CD4-positive, alpha-beta T cell treated with Interleukin-4 for 4 hours (primary cell): ENCODE measurements at regions not wholly inside any gene's neighbourhood (a gene's known extent, or its start where the extent isn't known, plus 50 kb on each side); places are given as distances from the start of the nearest gene placed in this dataset.

Experiments
- DNase-seq: peaks from one replicate; pipeline ENCODE4 v3.0.0-alpha.2; 2020

GRCh38 chr5:89008291-89008690 is 125.3 kb upstream of the MEF2C start:
- no peak for DNase-seq

- DNase-seq, result no peak
Observed at GRCh38 chr5:89005990-89006389, 123.0 kb upstream of the MEF2C start.

DNA sequence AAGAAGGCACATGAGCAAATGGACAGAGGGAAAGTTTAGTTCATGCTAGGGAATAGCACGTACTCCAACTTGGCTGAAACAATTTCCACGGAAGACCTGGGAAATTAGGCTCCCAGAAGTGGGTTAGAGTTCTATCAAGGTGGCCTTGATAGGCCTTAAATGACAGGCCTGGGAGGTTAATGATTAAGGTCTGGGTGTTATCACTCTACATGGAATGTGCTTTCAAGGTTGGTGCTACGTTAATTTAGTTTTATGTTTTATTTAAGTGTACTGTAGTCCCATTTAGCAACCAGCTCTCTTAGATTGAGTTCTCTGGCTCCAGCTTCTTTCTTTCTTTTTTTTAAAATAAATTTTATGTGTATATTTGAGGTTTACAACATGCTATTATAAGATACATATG is 121.4 kb upstream of the MEF2C start:
- no peak for DNase-seq

DNA sequence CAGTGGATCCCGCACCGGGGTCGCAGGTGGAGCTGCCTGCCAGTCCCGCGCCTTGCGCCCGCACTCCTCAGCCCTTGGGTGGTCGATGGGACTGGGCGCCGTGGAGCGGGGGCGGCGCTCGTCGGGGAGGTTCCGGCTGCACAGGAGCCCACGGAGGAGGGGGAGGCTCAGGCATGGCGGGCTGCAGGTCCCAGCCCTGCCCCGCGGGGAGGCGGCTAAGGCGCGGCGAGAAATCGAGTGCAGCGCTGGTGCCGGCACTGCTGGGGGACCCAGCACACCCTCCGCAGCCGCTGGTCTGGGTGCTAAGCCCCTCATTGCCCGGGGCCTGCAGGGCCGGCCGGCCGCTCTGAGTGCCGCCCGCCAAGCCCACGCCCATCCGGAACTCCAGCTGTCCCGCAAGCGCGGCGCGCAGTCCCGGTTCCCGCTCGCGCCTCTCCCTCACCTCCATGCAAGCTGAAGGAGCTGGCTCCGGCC is 120.6 kb upstream of the MEF2C start:
- no peak for DNase-seq

- DNase-seq, result no peak
Observed at GRCh38 chr5:88999853-89000252, 116.9 kb upstream of the MEF2C start.

DNA sequence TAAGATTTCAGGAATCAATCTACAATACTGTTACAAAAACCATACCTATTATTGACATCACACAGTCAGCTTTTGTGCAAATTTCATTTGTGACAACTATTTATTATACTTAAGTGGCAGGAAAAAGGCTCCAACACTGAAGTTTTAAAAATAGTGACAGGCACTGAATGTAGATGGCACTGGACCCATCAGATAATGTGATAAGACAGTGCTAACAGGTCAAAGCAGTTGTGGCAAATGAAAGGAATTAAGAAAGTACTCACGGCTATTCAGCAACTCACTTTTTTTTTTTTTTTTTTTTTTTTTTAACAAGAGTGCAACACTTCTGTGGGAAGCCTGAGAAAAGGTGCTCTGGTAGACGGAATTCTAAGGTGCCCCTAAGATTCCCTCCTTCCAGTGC is 115.0 kb upstream of the MEF2C start:
- DNase-seq, result no peak

- no peak for DNase-seq
Observed at GRCh38 chr5:88984040-88984439, 101.1 kb upstream of the MEF2C start.

GRCh38 chr5:88979726-88980125 is 96.7 kb upstream of the MEF2C start:
- DNase-seq, result no peak

- no peak for DNase-seq
Observed at GRCh38 chr5:88979244-88979643, 96.3 kb upstream of the MEF2C start.

GRCh38 chr5:88976914-88977313 is 93.9 kb upstream of the MEF2C start:
- no peak for DNase-seq

DNA sequence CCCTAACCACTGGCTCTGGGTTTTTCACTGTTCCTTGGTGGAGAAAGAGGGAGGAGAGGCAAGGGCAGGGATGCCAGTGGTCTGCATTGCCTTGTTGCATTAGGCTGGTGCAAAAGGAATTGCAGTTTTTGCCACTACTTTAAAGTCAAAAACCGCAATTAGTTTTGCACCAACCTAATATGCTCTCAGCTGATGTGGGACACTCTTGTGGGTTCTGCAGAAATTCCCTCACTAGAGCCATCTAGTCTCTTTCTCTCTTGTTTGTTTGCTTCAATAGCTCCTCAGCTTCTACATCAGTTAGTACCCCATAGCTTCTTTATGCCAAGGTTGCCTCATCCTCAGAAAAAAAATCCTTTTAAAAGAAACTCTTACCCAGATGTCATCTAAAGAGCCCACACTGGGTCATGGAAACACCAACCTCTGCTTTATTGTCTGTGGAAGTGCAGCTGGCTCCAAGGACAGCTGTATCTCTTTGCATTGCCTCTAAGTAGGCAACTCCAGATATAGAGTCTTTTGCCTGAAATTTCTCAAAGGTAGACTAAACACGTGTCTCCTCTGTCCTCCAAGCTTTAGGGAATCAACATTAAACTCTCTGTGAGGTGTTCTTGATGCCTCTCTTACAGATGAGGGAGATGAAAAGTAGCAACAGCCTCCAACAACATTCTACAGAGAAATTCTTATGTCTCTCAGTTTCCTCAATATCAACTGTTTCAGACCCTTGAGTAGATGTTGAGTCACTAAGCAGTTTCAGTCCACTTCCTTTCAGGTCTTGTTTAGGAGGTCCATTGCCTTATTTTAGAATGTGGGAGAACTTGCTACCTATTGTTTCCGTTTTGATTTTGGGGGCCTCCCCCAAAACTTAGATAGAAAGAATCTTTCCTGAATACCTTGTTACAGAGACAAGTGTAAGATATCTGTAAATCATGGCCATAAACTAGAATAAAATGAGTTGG is 84.9 kb upstream of the MEF2C start:
- DNase-seq, result no peak

DNA sequence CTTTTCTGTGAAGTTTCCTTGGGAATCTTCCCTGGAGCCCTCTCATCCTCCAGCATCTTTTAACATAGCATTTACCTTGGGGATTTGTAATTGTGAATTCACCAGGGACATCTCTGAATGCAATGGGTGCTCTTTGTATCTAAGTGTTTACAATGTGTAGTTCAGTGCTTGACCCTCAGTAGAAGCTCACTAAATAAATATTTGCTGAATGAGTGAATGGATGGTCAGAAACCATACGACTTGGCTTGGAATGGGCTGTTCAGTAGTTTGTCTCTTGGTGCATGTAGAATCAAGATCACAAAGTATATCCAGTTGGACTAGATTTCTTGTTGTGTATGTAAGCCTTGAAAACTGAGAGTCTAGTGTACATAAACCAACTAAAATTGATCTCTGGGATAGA is 81.8 kb upstream of the MEF2C start:
- DNase-seq, result no peak

GRCh38 chr5:88957013-88957412 is 74.0 kb upstream of the MEF2C start:
- no peak for DNase-seq

GRCh38 chr5:88956416-88956815 is 73.4 kb upstream of the MEF2C start:
- no peak for DNase-seq

DNA sequence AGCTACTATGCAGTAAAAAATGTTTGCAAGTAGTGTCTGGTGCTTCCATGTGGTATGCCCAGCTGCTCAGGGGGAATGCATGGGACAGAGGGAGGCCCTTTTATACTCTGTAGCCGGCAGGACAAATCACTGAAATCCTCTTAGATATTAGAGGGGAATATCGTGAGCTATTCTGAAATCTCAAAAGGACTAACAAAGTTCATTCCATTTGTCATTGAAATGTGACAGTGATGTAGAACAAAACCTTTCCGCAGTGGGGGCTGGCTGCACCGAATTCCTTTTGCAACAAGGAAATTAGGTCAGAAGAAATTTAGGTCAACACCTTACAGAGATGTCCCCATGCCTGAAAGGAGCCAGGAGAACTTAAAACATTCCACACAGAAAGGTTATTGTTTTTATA is 72.4 kb upstream of the MEF2C start:
- no peak for DNase-seq

DNA sequence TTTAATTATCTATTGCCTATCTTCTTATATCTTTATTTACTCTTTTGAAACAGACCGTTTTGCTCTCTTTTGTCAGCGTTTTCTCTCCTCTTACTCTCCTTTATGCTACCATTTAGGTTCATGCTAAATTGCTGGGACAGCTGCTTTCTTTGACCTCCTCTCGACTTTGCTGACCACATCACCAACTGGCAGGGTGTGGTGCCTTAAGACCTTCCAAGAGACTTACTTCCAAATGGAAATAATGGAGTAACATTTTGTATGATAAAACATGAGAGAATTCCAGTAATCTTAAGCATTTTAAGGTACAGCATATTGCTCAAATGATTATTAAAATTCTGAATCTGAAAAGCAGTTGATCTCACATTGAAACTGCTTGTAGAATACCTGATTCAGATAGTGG is 71.5 kb upstream of the MEF2C start:
- DNase-seq, result no peak

DNA sequence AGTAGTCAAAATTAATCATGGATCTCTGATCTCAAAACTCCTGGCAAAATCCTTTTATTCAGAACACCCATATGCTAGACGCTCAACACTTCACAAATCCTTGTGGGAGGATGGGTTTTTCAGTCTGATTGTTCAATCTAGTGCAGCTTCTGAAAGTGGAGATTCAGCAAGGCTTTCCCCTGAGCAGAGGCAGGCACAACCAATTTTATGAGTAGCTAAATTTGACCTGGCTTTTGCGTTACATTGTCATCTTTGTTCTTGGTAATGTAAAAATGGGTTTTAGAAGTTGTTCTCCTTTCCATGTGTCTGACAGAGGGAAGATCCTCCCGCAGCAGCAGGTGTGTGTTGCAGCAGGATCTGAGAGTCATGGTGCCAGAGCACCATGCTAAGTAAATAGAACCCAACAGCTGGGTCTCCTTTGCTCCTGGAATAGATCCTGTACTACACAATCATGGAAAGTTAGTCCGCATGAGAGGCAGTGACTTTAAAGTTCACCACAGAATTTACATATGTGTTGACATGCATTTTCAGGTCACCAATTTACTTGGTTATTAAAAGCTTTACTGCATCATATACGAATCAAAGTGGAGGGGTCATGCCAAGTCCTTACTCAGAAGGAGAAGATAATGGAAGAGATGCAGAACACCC is 70.1 kb upstream of the MEF2C start:
- no peak for DNase-seq

DNA sequence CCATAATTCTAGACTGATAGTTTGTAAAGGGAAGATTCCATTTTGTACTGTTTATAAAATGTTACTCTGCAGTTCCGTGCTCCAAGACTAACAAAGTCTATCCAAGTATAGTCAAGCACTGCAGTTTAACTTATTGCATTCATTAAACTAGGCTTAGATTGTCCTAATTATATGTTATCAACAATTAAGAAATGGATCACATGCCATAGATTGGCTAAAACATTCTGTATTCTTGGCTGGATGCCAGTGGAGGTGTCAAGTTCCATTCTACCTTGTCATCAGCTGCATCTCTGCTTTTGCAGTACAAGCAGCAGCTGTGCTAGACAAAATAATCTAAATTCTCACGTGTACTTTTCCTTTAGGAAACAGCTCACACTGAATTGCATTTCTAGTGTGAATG is 69.4 kb upstream of the MEF2C start:
- DNase-seq, result no peak

DNA sequence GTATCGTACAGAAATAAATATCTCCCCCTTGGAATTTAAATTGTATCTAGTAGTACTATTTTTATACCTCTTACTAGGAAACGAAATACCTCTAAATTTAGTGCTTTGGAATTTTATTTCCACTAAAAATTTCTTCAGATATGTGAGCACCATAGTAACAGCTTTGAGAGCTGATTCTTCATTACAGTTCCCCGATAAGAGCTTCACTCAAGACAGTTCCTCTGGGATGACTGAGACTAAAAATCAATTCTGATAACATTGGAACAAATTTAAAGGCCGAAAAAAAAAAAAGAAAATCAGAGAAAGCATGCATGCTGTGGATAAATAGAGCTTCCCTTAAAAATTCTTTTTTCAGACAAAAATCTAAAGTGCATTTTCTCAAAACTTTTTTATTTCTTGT is 68.5 kb upstream of the MEF2C start:
- DNase-seq, result no peak

DNA sequence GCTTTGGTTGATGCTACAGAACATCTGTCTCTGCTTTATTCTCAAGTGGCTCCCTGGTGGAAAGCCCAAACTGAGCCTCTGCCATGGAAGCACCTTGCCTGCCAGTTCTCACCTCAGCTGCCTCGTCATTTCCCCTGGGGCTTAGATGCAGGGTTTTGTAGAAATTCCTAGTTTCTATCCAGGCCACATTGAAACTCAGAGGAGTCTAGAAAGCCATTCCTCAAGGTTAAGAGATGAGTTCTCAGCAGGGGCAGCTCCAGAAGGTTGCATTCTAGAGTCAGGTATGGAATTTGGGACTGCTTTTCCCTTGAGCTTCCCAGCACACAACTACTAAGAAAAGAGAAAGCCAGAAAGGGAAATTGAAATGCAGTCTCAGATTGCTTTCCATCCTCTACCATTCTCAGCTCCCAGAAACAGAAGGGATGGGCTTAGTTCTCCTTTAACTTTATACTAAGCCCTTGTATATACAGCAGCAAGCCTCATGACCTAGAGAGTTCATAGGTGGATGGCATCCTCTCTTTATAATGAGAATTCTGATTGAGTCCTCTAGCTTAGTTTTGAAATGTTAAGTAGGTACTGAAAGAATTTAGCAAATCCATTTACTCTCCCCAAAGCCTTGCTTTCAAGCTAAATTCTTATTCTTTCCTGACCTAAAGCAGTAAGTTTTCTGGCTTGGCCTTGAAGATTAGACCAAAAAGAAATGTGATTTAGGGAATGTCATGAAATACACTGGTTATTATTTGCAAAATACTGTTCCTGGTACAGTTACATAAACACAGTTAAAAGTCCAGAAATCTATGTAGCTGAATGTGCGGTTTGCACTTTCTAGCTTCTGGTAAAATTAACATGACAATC is 66.0 kb upstream of the MEF2C start:
- DNase-seq, result no peak

DNA sequence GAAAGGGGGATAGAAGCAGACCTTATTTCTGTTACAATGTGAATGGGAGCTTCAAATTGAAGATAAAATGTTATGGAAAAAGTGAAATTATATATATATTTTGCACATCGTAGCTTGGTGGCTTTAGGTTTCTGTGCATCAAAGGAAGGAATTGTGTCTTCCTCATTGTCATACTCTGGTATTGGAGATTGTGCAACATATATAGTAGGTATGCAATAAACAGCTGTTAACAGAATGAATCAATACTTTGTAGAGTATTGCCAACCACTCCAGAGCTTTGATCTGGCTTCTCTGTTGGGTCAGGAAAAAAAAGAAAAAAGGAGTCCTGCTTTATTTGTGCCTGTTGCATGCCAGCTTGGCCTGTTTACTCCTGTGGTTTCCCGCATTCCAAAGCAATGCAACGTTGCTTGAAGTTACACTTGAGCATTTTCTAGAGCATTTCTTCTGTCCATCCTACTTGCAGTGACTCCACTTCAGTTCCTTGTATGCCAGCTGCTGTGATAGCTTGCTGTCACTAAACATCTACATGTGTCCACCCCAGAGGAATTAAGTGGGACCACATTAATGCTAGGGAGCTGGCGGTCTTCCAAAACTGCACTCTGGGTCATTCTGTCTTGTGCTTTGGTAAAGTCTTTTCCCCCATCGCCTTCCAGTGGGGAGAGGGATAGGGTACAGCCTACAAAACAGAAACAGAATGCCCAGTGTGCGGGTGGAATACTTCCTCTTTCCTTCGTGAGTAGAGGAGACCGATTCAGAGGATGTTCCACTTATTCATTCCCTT is 62.0 kb upstream of the MEF2C start:
- DNase-seq, result no peak

- no peak for DNase-seq
Observed at GRCh38 chr5:88941581-88941980, 58.6 kb upstream of the MEF2C start.

- DNase-seq, result no peak
Observed at GRCh38 chr5:88940713-88941112, 57.7 kb upstream of the MEF2C start.
